H9 (cell line): ENCODE measurements at regions not wholly inside any gene's neighbourhood (a gene's known extent, or its start where the extent isn't known, plus 50 kb on each side); places are given as distances from the start of the nearest gene placed in this dataset.

Experiments used
- DNase-seq: peaks from one replicate; pipeline ENCODE4 v3.0.0-alpha.2; 2017
- H2AFZ ChIP-seq: one replicate; pipeline ENCODE4 v1.6.1; 2013; ENCODE audit warnings: mild to moderate bottlenecking, low read length, control low read depth, moderate library complexity
- H2AK5ac ChIP-seq: 2 replicates; pipeline ENCODE4 v1.6.1; 2013; ENCODE audit warnings: low read length, control low read depth, mixed read lengths; ENCODE audit not compliant: insufficient read length
- H2BK120ac ChIP-seq: one replicate; pipeline ENCODE4 v1.6.1; 2013; ENCODE audit warnings: low read depth, mild to moderate bottlenecking, low read length, control low read depth, inconsistent platforms; ENCODE audit not compliant: poor library complexity, severe bottlenecking
- H2BK12ac ChIP-seq: 2 replicates; pipeline ENCODE4 v1.6.1; 2013; ENCODE audit warnings: low read length, control low read depth, mixed read lengths, low read depth; ENCODE audit not compliant: insufficient read length
- H2BK15ac ChIP-seq: 2 replicates; pipeline ENCODE4 v1.6.1; 2013; ENCODE audit warnings: low read depth, low read length, control low read depth
- H2BK20ac ChIP-seq: one replicate; pipeline ENCODE4 v1.6.1; 2013; ENCODE audit warnings: low read depth, mild to moderate bottlenecking, low read length, control low read depth, inconsistent platforms; ENCODE audit not compliant: poor library complexity, severe bottlenecking
- H2BK5ac ChIP-seq: 2 replicates; pipeline ENCODE4 v1.6.1; 2013; ENCODE audit warnings: low read length, control low read depth, mixed read lengths; ENCODE audit not compliant: insufficient read length
- H3K14ac ChIP-seq: 2 replicates; pipeline ENCODE4 v1.6.1; 2013; ENCODE audit warnings: low read length, control low read depth; ENCODE audit not compliant: insufficient read depth
- H3K18ac ChIP-seq: 2 replicates; pipeline ENCODE4 v1.6.1; 2013; ENCODE audit warnings: low read depth, mild to moderate bottlenecking, mixed read lengths, low read length, control low read depth; ENCODE audit not compliant: insufficient read length
- H3K23ac ChIP-seq: 2 replicates; pipeline ENCODE4 v1.6.1; 2013; ENCODE audit warnings: low read length, control low read depth, mixed read lengths, low read depth; ENCODE audit not compliant: insufficient read length
- H3K23me2 ChIP-seq: 2 replicates; pipeline ENCODE4 v1.6.1; 2013; ENCODE audit warnings: low read depth, mild to moderate bottlenecking, mixed read lengths, low read length, control low read depth; ENCODE audit not compliant: insufficient read length, poor library complexity, severe bottlenecking
- H3K27ac ChIP-seq: 2 replicates; pipeline ENCODE4 v1.5.1; 2013; ENCODE audit warnings: low read length, control low read depth, mixed read lengths, low read depth; ENCODE audit not compliant: insufficient read length
- H3K27me3 ChIP-seq: 2 replicates; pipeline ENCODE4 v1.6.1; 2013; ENCODE audit warnings: low read length, control low read depth, inconsistent platforms; ENCODE audit not compliant: insufficient read depth
- H3K4ac ChIP-seq: 2 replicates; pipeline ENCODE4 v1.6.1; 2013; ENCODE audit warnings: low read depth, mild to moderate bottlenecking, control low read depth, inconsistent platforms, low read length, moderate library complexity
- H3K4me1 ChIP-seq: 2 replicates; pipeline ENCODE4 v1.6.1; 2013; ENCODE audit warnings: low read length, control low read depth, inconsistent platforms; ENCODE audit not compliant: insufficient read depth
- H3K4me2 ChIP-seq: 2 replicates; pipeline ENCODE4 v1.6.1; 2013; ENCODE audit warnings: low read length, control low read depth, mixed read lengths; ENCODE audit not compliant: insufficient read length, insufficient read depth
- H3K56ac ChIP-seq: 2 replicates; pipeline ENCODE4 v1.6.1; 2013; ENCODE audit warnings: low read depth, mild to moderate bottlenecking, mixed read lengths, low read length, control low read depth; ENCODE audit not compliant: insufficient read length
- H3K79me1 ChIP-seq: 2 replicates; pipeline ENCODE4 v1.6.1; 2013; ENCODE audit warnings: low read depth, mild to moderate bottlenecking, moderate library complexity, low read length, control low read depth, inconsistent platforms; ENCODE audit not compliant: insufficient read depth, poor library complexity, severe bottlenecking
- H3K79me2 ChIP-seq: 2 replicates; pipeline ENCODE4 v1.6.1; 2013; ENCODE audit warnings: low read length, control low read depth, inconsistent platforms; ENCODE audit not compliant: insufficient read depth
- H3K9ac ChIP-seq: 2 replicates; pipeline ENCODE4 v1.6.1; 2013; ENCODE audit warnings: low read length, control low read depth, mixed read lengths; ENCODE audit not compliant: insufficient read length; ENCODE audit errors: extremely low read depth
- H3K9me3 ChIP-seq: one replicate; pipeline ENCODE4 v1.6.1; 2013; ENCODE audit warnings: low read depth, low read length, inconsistent platforms; ENCODE audit not compliant: control insufficient read depth
- H3T11ph ChIP-seq: one replicate; pipeline ENCODE4 v1.6.1; 2013; ENCODE audit warnings: mild to moderate bottlenecking, low read length, control low read depth, inconsistent platforms
- H4K20me1 ChIP-seq: one replicate; pipeline ENCODE4 v1.6.1; 2013; ENCODE audit not compliant: control insufficient read depth, insufficient read length, insufficient read depth
- H4K5ac ChIP-seq: 2 replicates; pipeline ENCODE4 v1.6.1; 2013; ENCODE audit warnings: low read depth, mild to moderate bottlenecking, mixed read lengths, low read length, control low read depth; ENCODE audit not compliant: insufficient read length
- H4K8ac ChIP-seq: replicated peaks from 2 replicates; pipeline ENCODE4 v1.6.1; 2013; ENCODE audit warnings: low read length, control low read depth, mixed read lengths, low read depth; ENCODE audit not compliant: insufficient read length
- H4K91ac ChIP-seq: 2 replicates; pipeline ENCODE4 v1.6.1; 2013; ENCODE audit warnings: low read depth, mild to moderate bottlenecking, moderate library complexity, mixed read lengths, low read length, control low read depth; ENCODE audit not compliant: insufficient read length
- H3K27ac Mint-ChIP-seq, 3 experiments: 2 replicates in 2 of 3; 3 replicates in 1 of 3; pipeline ENCODE4 v1.8.0; 2020 to 2021; ENCODE audit warnings: mixed read lengths in 3 of 3, mild to moderate bottlenecking in 1 of 3, moderate library complexity in 1 of 3
- H3K27me3 Mint-ChIP-seq: 2 replicates; pipeline ENCODE4 v1.8.0; 2021; ENCODE audit warnings: low read depth, mild to moderate bottlenecking, moderate library complexity, mixed read lengths
- H3K36me3 Mint-ChIP-seq, 3 experiments: 2 replicates in 2 of 3; 3 replicates in 1 of 3; pipeline ENCODE4 v1.8.0; 2020 to 2021; ENCODE audit warnings: low read depth in 3 of 3, mixed read lengths in 3 of 3; ENCODE audit not compliant: insufficient read depth in 1 of 3
- H3K4me1 Mint-ChIP-seq, 2 experiments: 2 replicates each; pipeline ENCODE4 v1.8.0; 2020; ENCODE audit warnings: mixed read lengths in 2 of 2
- H3K4me3 Mint-ChIP-seq, 2 experiments: 2 replicates in 1 of 2; 3 replicates in 1 of 2; pipeline ENCODE4 v1.8.0; 2020 to 2021; ENCODE audit warnings: mild to moderate bottlenecking in 2 of 2, mixed read lengths in 2 of 2, moderate library complexity in 1 of 2
- H3K9me3 Mint-ChIP-seq, 2 experiments: 2 replicates in 1 of 2; 3 replicates in 1 of 2; pipeline ENCODE4 v1.8.0; 2020; ENCODE audit warnings: mild to moderate bottlenecking in 2 of 2, mixed read lengths in 2 of 2, moderate library complexity in 1 of 2
- CTCF ChIP-seq: fragments of 200-600 bp; sonication (generic); conservative IDR thresholded peaks from 3 replicates; pipeline ENCODE4 v1.8.0; 2021; ENCODE audit warnings: antibody characterized with exemption, mild to moderate bottlenecking
- WGBS: extraction: QIAGEN DNeasy Blood & Tissue Kit; methylation state at CpG from one replicate; pipeline ENCODE4 v1.1.7; 2013; ENCODE audit warnings: missing lambda C conversion rate, low lambda C conversion rate, mixed read lengths; ENCODE audit not compliant: insufficient read length; ENCODE audit errors: extremely low coverage; 5-methylcytosine and 5-hydroxymethylcytosine counted together

- Histone ChIP-seq H3K27ac (no peak overlapping the region), H2AFZ (no peak overlapping the region), H3K9me3 (no peaks in the 10 kb centered on the region), H2BK12ac (no peak overlapping the region), H4K91ac (no peak overlapping the region), H3K23me2 (no peaks in the 10 kb centered on the region), H3K14ac (no peak overlapping the region), H3K9ac (no peak overlapping the region), H3T11ph (no peak overlapping the region), H2AK5ac (no peak overlapping the region), H3K4ac (no peak overlapping the region), H2BK120ac (no peak overlapping the region), H4K8ac (no peak overlapping the region), H4K5ac (no peak overlapping the region), H3K56ac (no peak overlapping the region), H3K4me1 (no peaks in the 10 kb centered on the region), H2BK20ac (no peak overlapping the region), H2BK5ac (no peak overlapping the region), H3K4me2 (no peak overlapping the region), H3K79me2 (no peaks in the 10 kb centered on the region), H4K20me1 (no peaks in the 10 kb centered on the region), H3K18ac (no peak overlapping the region), H3K79me1 (no peaks in the 10 kb centered on the region), H3K27me3 (no peaks in the 10 kb centered on the region), H2BK15ac (no peak overlapping the region), H3K23ac (no peak overlapping the region)
- Mint-ChIP-seq H3K27me3 (no peaks in the 10 kb centered on the region), H3K4me1 (peaks cover 2 to 8% of the 10 kb centered on the region in 2 experiments; a peak in 3 of 4 replicates), H3K9me3 (peaks cover 0 to 4% of the 10 kb centered on the region in 2 experiments; a peak in 3 of 5 replicates), H3K4me3 (no peak overlapping the region), H3K36me3 (peaks cover 0 to 2% (median 0%) of the 10 kb centered on the region in 3 experiments; a peak in 1 of 7 replicates), H3K27ac (peak overlapping the region in 1 of 3 experiments; percentile 45; a peak in 1 of 7 replicates)
- no peak for TF ChIP-seq CTCF
- DNase-seq, result no peak
- WGBS, result no CpG with 5 or more reads among the region's 6 CpGs
These were observed 482.4 kb downstream of the C4orf33 start for GRCh38 chr4:129578336-129578735.
